HEK293 (cell line): ENCODE measurements at regions not wholly inside any gene's neighbourhood (a gene's known extent, or its start where the extent isn't known, plus 50 kb on each side); places are given as distances from the start of the nearest gene placed in this dataset.
A peak's percentile ranks its signal among the peaks of the same experiment; 100 is the strongest.

ENCODE experiments used
- CTCF ChIA-PET: fragments of 350-600 bp; formaldehyde crosslinking; extraction: SDS; loops from one replicate; lab custom pipeline; 2021; ENCODE audit warnings: antibody characterized with exemption; lab: Yijun Ruan, JAX
- POLR2A ChIA-PET: fragments of 300-600 bp; formaldehyde crosslinking; extraction: SDS; loops from one replicate; lab custom pipeline; 2020; ENCODE audit warnings: antibody characterized with exemption, inconsistent platforms; lab: Yijun Ruan, JAX
- H3K27ac ChIP-seq: fragments of 200-500 bp; sonication (Bioruptor generic); 2 replicates; pipeline ENCODE4 v1.5.1; 2014; ENCODE audit warnings: low read depth, low read length, control low read depth, inconsistent platforms; ENCODE audit errors: extremely low read depth
- H3K36me3 ChIP-seq, 2 experiments: fragments of 200-500 bp in 1 of 2; sonication (Bioruptor generic) in 1 of 2; 1 replicate in 1 of 2; 2 replicates in 1 of 2; pipeline ENCODE4 v1.5.1; 2014 to 2017; ENCODE audit warnings: inconsistent platforms in 2 of 2, low read length in 2 of 2; ENCODE audit not compliant: control insufficient read depth in 2 of 2, insufficient read depth in 1 of 2
- H3K4me1 ChIP-seq: fragments of 200-500 bp; sonication (Bioruptor generic); 2 replicates; pipeline ENCODE4 v1.5.1; 2014; ENCODE audit warnings: mild to moderate bottlenecking, low read length, inconsistent platforms; ENCODE audit not compliant: control insufficient read depth, insufficient read depth
- H3K4me3 ChIP-seq: 2 replicates; pipeline ENCODE4 v1.5.1; 2011; ENCODE audit warnings: low read depth, mild to moderate bottlenecking, control low read depth, low read length, moderate library complexity
- H3K9me3 ChIP-seq: fragments of 200-500 bp; sonication (Bioruptor generic); 2 replicates; pipeline ENCODE4 v1.5.1; 2014; ENCODE audit warnings: low read depth, low read length, inconsistent platforms; ENCODE audit not compliant: control insufficient read depth, insufficient read depth
- FEZF1 ChIP-seq: fragments of 450-650 bp; formaldehyde crosslinking; IDR thresholded peaks from 2 replicates; pipeline ENCODE4 v1.5.1; 2016; ENCODE audit warnings: missing biosample characterization, missing genetic modification characterization
- GLIS1 ChIP-seq: fragments of 450-650 bp; formaldehyde crosslinking; IDR thresholded peaks from 2 replicates; pipeline ENCODE4 v1.5.1; 2016; ENCODE audit warnings: missing biosample characterization, missing genetic modification characterization
- INSM2 ChIP-seq: fragments of 450-650 bp; formaldehyde crosslinking; IDR thresholded peaks from 2 replicates; pipeline ENCODE4 v1.5.1; 2016; ENCODE audit warnings: missing biosample characterization, missing genetic modification characterization
- MZF1 ChIP-seq: fragments of 450-650 bp; formaldehyde crosslinking; IDR thresholded peaks from 2 replicates; pipeline ENCODE4 v1.5.1; 2017; ENCODE audit warnings: missing biosample characterization, missing genetic modification characterization, borderline replicate concordance
- OSR2 ChIP-seq: fragments of 450-650 bp; formaldehyde crosslinking; IDR thresholded peaks from 2 replicates; pipeline ENCODE4 v1.5.1; 2016; ENCODE audit warnings: missing biosample characterization, missing genetic modification characterization
- WT1 ChIP-seq: fragments of 450-650 bp; formaldehyde crosslinking; IDR thresholded peaks from 2 replicates; pipeline ENCODE4 v1.5.1; 2016; ENCODE audit warnings: missing biosample characterization, missing genetic modification characterization
- ZBTB48 ChIP-seq: fragments of 450-650 bp; formaldehyde crosslinking; IDR thresholded peaks from 2 replicates; pipeline ENCODE4 v1.5.1; 2016; ENCODE audit warnings: missing biosample characterization, missing genetic modification characterization
- ZBTB49 ChIP-seq: fragments of 450-650 bp; formaldehyde crosslinking; IDR thresholded peaks from 2 replicates; pipeline ENCODE4 v1.5.1; 2016; ENCODE audit warnings: missing biosample characterization, missing genetic modification characterization, low read depth
- ZFHX2 ChIP-seq: fragments of 450-650 bp; formaldehyde crosslinking; conservative IDR thresholded peaks from 2 replicates; pipeline ENCODE4 v1.5.1; 2016; ENCODE audit warnings: missing biosample characterization, missing genetic modification characterization
- ZNF24 ChIP-seq: fragments of 450-650 bp; formaldehyde crosslinking; IDR thresholded peaks from 2 replicates; pipeline ENCODE4 v1.5.1; 2016; ENCODE audit warnings: missing biosample characterization, missing genetic modification characterization
- ZNF324 ChIP-seq: fragments of 450-650 bp; formaldehyde crosslinking; IDR thresholded peaks from 2 replicates; pipeline ENCODE4 v1.5.1; 2016; ENCODE audit warnings: missing biosample characterization, missing genetic modification characterization
- ZNF394 ChIP-seq: fragments of 450-650 bp; formaldehyde crosslinking; IDR thresholded peaks from 2 replicates; pipeline ENCODE4 v1.5.1; 2016; ENCODE audit warnings: missing biosample characterization, missing genetic modification characterization, mild to moderate bottlenecking, moderate library complexity, borderline replicate concordance
- ZNF398 ChIP-seq: fragments of 450-650 bp; formaldehyde crosslinking; IDR thresholded peaks from 2 replicates; pipeline ENCODE4 v1.5.1; 2017; ENCODE audit warnings: missing biosample characterization, missing genetic modification characterization
- ZNF404 ChIP-seq: fragments of 450-650 bp; formaldehyde crosslinking; IDR thresholded peaks from 2 replicates; pipeline ENCODE4 v1.5.1; 2017; ENCODE audit warnings: missing biosample characterization, missing genetic modification characterization
- ZNF488 ChIP-seq: fragments of 450-650 bp; formaldehyde crosslinking; IDR thresholded peaks from 2 replicates; pipeline ENCODE4 v1.5.1; 2016; ENCODE audit warnings: missing biosample characterization, missing genetic modification characterization
- ZNF510 ChIP-seq: fragments of 450-650 bp; formaldehyde crosslinking; IDR thresholded peaks from 2 replicates; pipeline ENCODE4 v1.5.1; 2018; ENCODE audit warnings: mild to moderate bottlenecking, missing genetic modification characterization, missing biosample characterization; ENCODE audit not compliant: insufficient replicate concordance
- ZNF549 ChIP-seq: fragments of 450-650 bp; IDR thresholded peaks from 2 replicates; pipeline ENCODE4 v1.5.1; 2018; ENCODE audit warnings: missing biosample characterization, missing genetic modification characterization, mild to moderate bottlenecking, inconsistent platforms, moderate library complexity
- ZNF558 ChIP-seq: fragments of 450-650 bp; formaldehyde crosslinking; IDR thresholded peaks from 2 replicates; pipeline ENCODE4 v1.5.1; 2016; ENCODE audit warnings: missing biosample characterization, missing genetic modification characterization
- ZNF560 ChIP-seq: fragments of 450-650 bp; formaldehyde crosslinking; IDR thresholded peaks from 2 replicates; pipeline ENCODE4 v1.5.1; 2017; ENCODE audit warnings: missing biosample characterization, missing genetic modification characterization, borderline replicate concordance
- ZNF571 ChIP-seq: fragments of 450-650 bp; formaldehyde crosslinking; IDR thresholded peaks from 2 replicates; pipeline ENCODE4 v1.5.0; 2017; ENCODE audit warnings: missing biosample characterization, missing genetic modification characterization
- ZNF658 ChIP-seq: fragments of 450-650 bp; formaldehyde crosslinking; IDR thresholded peaks from 2 replicates; pipeline ENCODE4; 2016; ENCODE audit warnings: missing biosample characterization, missing genetic modification characterization
- ZNF660 ChIP-seq: fragments of 450-650 bp; IDR thresholded peaks from 2 replicates; pipeline ENCODE4 v1.5.1; 2018; ENCODE audit warnings: missing biosample characterization, mild to moderate bottlenecking, missing genetic modification characterization
- ZNF785 ChIP-seq: fragments of 450-650 bp; formaldehyde crosslinking; IDR thresholded peaks from 2 replicates; pipeline ENCODE4 v1.5.1; 2016; ENCODE audit warnings: missing biosample characterization, missing genetic modification characterization
- ZNF843 ChIP-seq: fragments of 450-650 bp; formaldehyde crosslinking; IDR thresholded peaks from 2 replicates; pipeline ENCODE4 v1.5.1; 2016; ENCODE audit warnings: missing biosample characterization, missing genetic modification characterization

GRCh38 chr5:125481506-125482465 is 735.3 kb upstream of the ZNF608 start:
- ChIA-PET CTCF (interaction anchor here (0.7 to 1.0 kb wide), 2 partner anchors 11 to 139 kb away, joined by 3 to 4 read pairs; no protein-coding TSS in a partner anchor), POLR2A (no interaction called here)
- H3K36me3 ChIP-seq: no peaks in the 10 kb centered on the region
- no peak for TF ChIP-seq ZNF658 (tag by site-specific recombination)
- TF ChIP-seq ZNF785 (tag by site-specific recombination): no peak
- peak; percentile 34; the same call in 1 of the 2 replicates for TF ChIP-seq OSR2 (tag by site-specific recombination)
- TF ChIP-seq WT1 (tag by site-specific recombination): no peak
- TF ChIP-seq ZNF571 (tag by site-specific recombination): no peak
- no peak for TF ChIP-seq MZF1 (tag by site-specific recombination)
- no peak for TF ChIP-seq ZNF488 (tag by site-specific recombination)
- TF ChIP-seq ZNF394 (tag by site-specific recombination): no peak
- H3K27ac ChIP-seq: no peak overlapping the region
- no peaks in the 10 kb centered on the region for H3K9me3 ChIP-seq
- peaks cover 24% of the 10 kb centered on the region for H3K4me1 ChIP-seq
- H3K4me3 ChIP-seq: no peak overlapping the region

GRCh38 chr5:125483609-125484008 is 737.2 kb upstream of the ZNF608 start:
- POLR2A ChIA-PET: no interaction called here
- peak overlapping the region; percentile 97 for H3K27ac ChIP-seq
- no peaks in the 10 kb centered on the region for H3K9me3 ChIP-seq
- H3K4me1 ChIP-seq: peaks cover 24% of the 10 kb centered on the region
- H3K36me3 ChIP-seq: no peaks in the 10 kb centered on the region
- CTCF ChIA-PET: no interaction called here
- TF ChIP-seq FEZF1 (tag by site-specific recombination) (no peak), GLIS1 (tag by site-specific recombination) (no peak), ZNF510 (no peak), ZNF404 (tag by site-specific recombination) (no peak), ZBTB49 (tag by site-specific recombination) (no peak), ZNF324 (tag by site-specific recombination) (no peak), ZNF558 (no peak), ZFHX2 (tag by site-specific recombination) (no peak), ZNF560 (tag by site-specific recombination) (no peak), ZNF549 (tag by site-specific recombination) (no peak)
- no peak overlapping the region for H3K4me3 ChIP-seq

GRCh38 chr5:125484272-125484741 is 737.9 kb upstream of the ZNF608 start:
- ChIA-PET CTCF (no interaction called here), POLR2A (interaction anchor here (1.0 to 1.9 kb wide), 3 partner anchors 75 to 441 kb away, joined by 3 to 9 read pairs (median 9); no protein-coding TSS in a partner anchor)
- Histone ChIP-seq H3K36me3 (no peaks in the 10 kb centered on the region), H3K9me3 (no peaks in the 10 kb centered on the region), H3K27ac (peak overlapping the region; percentile 97), H3K4me1 (peaks cover 24% of the 10 kb centered on the region), H3K4me3 (no peak overlapping the region)
- TF ChIP-seq ZNF24 (tag by site-specific recombination): no peak
- TF ChIP-seq INSM2 (tag by site-specific recombination): peak; percentile 58; the same call in 1 of the 2 replicates
- TF ChIP-seq ZNF398 (tag by site-specific recombination): peak; percentile 42
- peak; percentile 46; the same call in 1 of the 2 replicates for TF ChIP-seq ZNF394 (tag by site-specific recombination)
- TF ChIP-seq ZNF660 (tag by site-specific recombination): 0 out of 2 replicates have a peak, but pooled peaks have one; percentile 8
- no peak for TF ChIP-seq ZBTB48 (tag by site-specific recombination)
- peak; percentile 21; the same call in 1 of the 2 replicates for TF ChIP-seq ZNF843
